ENCODE measurements at regions not wholly inside any gene's neighbourhood (a gene's known extent, or its start where the extent isn't known, plus 50 kb on each side); places are given as distances from the start of the nearest gene placed in this dataset.

- Mint-ChIP-seq H3K27ac (no peak overlapping the region), H3K27me3 (no peaks in the 10 kb centered on the region), H3K9me3 (no peaks in the 10 kb centered on the region), H3K36me3 (ENCODE audit: low read depth) (peaks cover 11% of the 10 kb centered on the region), H3K4me1 (ENCODE audit: low read depth) (peaks cover 17% of the 10 kb centered on the region), H3K4me3 (no peak overlapping the region)
- ChIA-PET CTCF (interaction anchor here (1.1 kb wide), 1 partner anchor 79 kb away, joined by 3 read pairs; no protein-coding TSS in a partner anchor), POLR2A (interaction anchor here (1.1 to 9.1 kb wide), 3 partner anchors 16 to 38 kb away, joined by 4 to 119 read pairs (median 5); a partner anchor contains a TSS)
- ATAC-seq = no peak
- intact Hi-C loops (cut with micrococcal nuclease) = no loop called here
- DNase-seq = no peak
- TF ChIP-seq, protein P1, sequence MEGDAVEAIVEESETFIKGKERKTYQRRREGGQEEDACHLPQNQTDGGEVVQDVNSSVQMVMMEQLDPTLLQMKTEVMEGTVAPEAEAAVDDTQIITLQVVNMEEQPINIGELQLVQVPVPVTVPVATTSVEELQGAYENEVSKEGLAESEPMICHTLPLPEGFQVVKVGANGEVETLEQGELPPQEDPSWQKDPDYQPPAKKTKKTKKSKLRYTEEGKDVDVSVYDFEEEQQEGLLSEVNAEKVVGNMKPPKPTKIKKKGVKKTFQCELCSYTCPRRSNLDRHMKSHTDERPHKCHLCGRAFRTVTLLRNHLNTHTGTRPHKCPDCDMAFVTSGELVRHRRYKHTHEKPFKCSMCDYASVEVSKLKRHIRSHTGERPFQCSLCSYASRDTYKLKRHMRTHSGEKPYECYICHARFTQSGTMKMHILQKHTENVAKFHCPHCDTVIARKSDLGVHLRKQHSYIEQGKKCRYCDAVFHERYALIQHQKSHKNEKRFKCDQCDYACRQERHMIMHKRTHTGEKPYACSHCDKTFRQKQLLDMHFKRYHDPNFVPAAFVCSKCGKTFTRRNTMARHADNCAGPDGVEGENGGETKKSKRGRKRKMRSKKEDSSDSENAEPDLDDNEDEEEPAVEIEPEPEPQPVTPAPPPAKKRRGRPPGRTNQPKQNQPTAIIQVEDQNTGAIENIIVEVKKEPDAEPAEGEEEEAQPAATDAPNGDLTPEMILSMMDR (IDR thresholded peaks at IDR 0.05) = no peak
Measured at GRCh38 chr6:26254724-26255123, 110.3 kb upstream of the BTN3A2 start.

GRCh38 chr6:26257272-26257671 is 107.7 kb upstream of the BTN3A2 start:
- no peak for ATAC-seq
- TF ChIP-seq, protein P1 (IDR thresholded peaks at IDR 0.05) = no peak
- H3K4me1 Mint-ChIP-seq (ENCODE audit: low read depth) = peaks cover 14% of the 10 kb centered on the region
- H3K27me3 Mint-ChIP-seq = no peaks in the 10 kb centered on the region
- ChIA-PET POLR2A (interaction anchor here (0.8 to 9.1 kb wide), 4 partner anchors 13 to 211 kb away, joined by 3 to 119 read pairs (median 4); a partner anchor contains a TSS), CTCF (interaction anchor here (1.1 to 4.2 kb wide), 7 partner anchors 10 to 81 kb away, joined by 3 to 27 read pairs (median 3); a partner anchor contains a TSS)
- H3K4me3 Mint-ChIP-seq = no peak overlapping the region
- intact Hi-C loops (cut with micrococcal nuclease) = no loop called here
- no peaks in the 10 kb centered on the region for H3K9me3 Mint-ChIP-seq
- H3K36me3 Mint-ChIP-seq (ENCODE audit: low read depth) = peaks cover 4% of the 10 kb centered on the region
- no peak for DNase-seq
- no peak overlapping the region for H3K27ac Mint-ChIP-seq

DNA sequence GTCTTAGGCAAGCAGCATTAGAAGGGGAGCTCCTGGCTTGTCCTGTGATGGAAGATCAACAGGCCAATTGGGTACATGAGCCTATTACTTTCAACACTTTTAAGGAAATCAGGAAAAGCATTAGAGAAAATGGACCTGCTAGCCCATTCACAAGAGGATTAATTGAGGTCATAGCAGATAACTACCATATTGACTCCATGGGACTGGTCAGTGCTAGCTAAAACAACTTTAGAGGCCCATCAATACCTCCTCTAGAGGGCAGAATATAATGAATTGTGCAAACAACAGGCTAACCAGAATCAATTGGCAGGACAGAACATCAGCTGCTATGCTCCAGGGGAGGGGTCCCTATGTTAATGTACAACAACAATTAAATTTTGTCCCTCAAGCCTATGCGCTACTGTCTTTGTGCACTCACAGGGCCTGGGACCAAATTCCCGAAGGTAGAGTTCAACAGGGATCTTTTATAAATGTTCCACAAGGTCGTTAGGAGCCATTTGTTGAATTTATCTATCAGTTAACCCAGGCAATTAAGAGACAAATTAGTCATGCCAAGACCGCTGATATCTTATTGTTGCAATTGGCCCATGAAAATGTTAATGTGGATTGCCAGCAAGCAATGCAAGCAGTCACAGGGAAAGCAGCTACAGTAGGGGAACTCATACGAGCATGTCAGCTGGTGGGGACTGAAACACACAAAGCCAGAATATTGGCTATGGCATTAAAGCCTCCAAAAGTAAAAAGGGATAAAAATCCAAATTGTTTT is 106.6 kb upstream of the BTN3A2 start:
- H3K27ac Mint-ChIP-seq = no peak overlapping the region
- no peaks in the 10 kb centered on the region for H3K36me3 Mint-ChIP-seq (ENCODE audit: low read depth)
- intact Hi-C loops (cut with micrococcal nuclease) = no loop called here
- no peaks in the 10 kb centered on the region for H3K27me3 Mint-ChIP-seq
- DNase-seq (no peak), ATAC-seq (no peak)
- CTCF ChIA-PET = interaction anchor here (1.1 to 4.2 kb wide), 7 partner anchors 8 to 42 kb away, joined by 3 to 27 read pairs (median 4); a partner anchor contains a TSS
- no peak overlapping the region for H3K4me3 Mint-ChIP-seq
- POLR2A ChIA-PET = interaction anchor here (0.6 to 9.1 kb wide), 7 partner anchors 8 to 212 kb away, joined by 3 to 119 read pairs (median 4); a partner anchor contains a TSS
- TF ChIP-seq, protein P1 (IDR thresholded peaks at IDR 0.05) = peak; percentile 18
- peaks cover 5% of the 10 kb centered on the region for H3K4me1 Mint-ChIP-seq (ENCODE audit: low read depth)
- H3K9me3 Mint-ChIP-seq = no peaks in the 10 kb centered on the region

DNA sequence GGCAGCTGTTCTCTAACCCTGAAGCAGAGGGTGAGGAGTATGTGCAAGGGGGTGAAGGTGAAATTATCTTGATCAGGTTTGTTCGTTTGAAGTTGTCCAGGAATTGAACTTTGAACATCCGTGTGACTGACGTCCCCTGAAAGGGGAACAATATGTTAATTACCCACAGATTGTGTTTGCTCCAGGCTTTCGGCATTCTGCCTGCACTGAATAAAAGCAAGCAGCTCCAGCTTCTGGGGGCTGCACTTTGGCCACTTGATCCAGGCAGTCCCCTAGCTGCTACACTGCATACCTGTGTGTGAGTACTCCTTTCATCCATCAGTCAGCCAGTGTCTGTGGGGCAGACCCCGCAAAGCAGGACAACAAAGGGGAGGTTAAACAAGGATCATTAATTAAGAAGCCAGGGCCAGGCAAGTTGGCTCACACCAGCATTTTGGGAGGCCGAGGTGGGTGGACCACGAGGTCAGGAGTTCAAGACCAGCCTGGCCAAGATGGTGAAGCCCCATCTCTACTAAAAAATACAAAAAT is 104.8 kb upstream of the BTN3A2 start:
- intact Hi-C loops (cut with micrococcal nuclease) = no loop called here
- DNase-seq (no peak), ATAC-seq (no peak)
- no peaks in the 10 kb centered on the region for H3K36me3 Mint-ChIP-seq (ENCODE audit: low read depth)
- TF ChIP-seq, protein P1 (IDR thresholded peaks at IDR 0.05) = no peak
- no peak overlapping the region for H3K4me3 Mint-ChIP-seq
- H3K4me1 Mint-ChIP-seq (ENCODE audit: low read depth) = peaks cover 2% of the 10 kb centered on the region
- no peak overlapping the region for H3K27ac Mint-ChIP-seq
- no peaks in the 10 kb centered on the region for H3K9me3 Mint-ChIP-seq
- CTCF ChIA-PET = interaction anchor here (2.0 to 4.2 kb wide), 2 partner anchors 7 to 10 kb away, joined by 8 to 27 read pairs; a partner anchor contains a TSS
- POLR2A ChIA-PET = interaction anchor here (1.0 to 9.1 kb wide), 7 partner anchors 10 to 101 kb away, joined by 3 to 119 read pairs (median 8); a partner anchor contains a TSS
- H3K27me3 Mint-ChIP-seq = no peaks in the 10 kb centered on the region

Data from activated CD8-positive, alpha-beta T cell treated with anti-CD3 and anti-CD28 coated beads for 36 hours (primary cell).